Adrenal gland (tissue), 5 donors: ENCODE measurements at regions not wholly inside any gene's neighbourhood (a gene's known extent, or its start where the extent isn't known, plus 50 kb on each side); places are given as distances from the start of the nearest gene placed in this dataset.

Experiments used
- POLR2A ChIP-seq, 2 donors: fragments of 450-650 bp; IDR thresholded peaks; one replicate each; pipeline ENCODE4 v1.6.1; 2017; ENCODE audit warnings: antibody characterized with exemption in 2 of 2, mild to moderate bottlenecking in 2 of 2, moderate library complexity in 1 of 2
- TF ChIP-seq, protein P1 (sequence below), 6 experiments: fragments of 450-650 bp in 4 of 6; fragments of 200-600 bp in 2 of 6; sonication (generic) in 1 of 6; IDR thresholded peaks; 1 replicate in 5 of 6; 2 replicates in 1 of 6; pipeline versions ENCODE4 v1.5.1 to v1.8.0; 2016 to 2021; ENCODE audit warnings: antibody characterized with exemption in 6 of 6, mild to moderate bottlenecking in 2 of 6, moderate library complexity in 1 of 6
- donor health status: DM: no; HTN: no; CAD: no.

DNA sequence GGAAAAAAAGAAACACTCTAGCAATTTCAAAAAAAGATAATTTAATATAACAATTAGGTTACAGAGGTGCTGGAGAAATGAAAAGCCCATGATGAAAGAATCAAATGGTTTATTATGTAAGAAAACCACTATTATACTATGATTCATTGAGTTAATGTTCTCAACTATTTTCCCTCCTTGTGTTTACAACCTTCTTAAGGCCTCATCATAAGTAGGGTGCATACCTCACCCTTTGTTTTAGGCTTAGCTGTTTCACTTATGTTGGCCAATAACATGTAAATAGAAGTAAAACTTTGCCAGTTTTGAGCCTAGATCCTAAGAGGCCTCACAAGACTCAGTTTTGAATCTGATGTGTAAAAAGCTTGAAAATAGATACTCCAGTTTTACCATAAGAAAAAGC lies 418.3 kb upstream of the DDX18 start:
- no peak for TF ChIP-seq POLR2A (IDR thresholded peaks at IDR 0.05)
- TF ChIP-seq, protein P1, sequence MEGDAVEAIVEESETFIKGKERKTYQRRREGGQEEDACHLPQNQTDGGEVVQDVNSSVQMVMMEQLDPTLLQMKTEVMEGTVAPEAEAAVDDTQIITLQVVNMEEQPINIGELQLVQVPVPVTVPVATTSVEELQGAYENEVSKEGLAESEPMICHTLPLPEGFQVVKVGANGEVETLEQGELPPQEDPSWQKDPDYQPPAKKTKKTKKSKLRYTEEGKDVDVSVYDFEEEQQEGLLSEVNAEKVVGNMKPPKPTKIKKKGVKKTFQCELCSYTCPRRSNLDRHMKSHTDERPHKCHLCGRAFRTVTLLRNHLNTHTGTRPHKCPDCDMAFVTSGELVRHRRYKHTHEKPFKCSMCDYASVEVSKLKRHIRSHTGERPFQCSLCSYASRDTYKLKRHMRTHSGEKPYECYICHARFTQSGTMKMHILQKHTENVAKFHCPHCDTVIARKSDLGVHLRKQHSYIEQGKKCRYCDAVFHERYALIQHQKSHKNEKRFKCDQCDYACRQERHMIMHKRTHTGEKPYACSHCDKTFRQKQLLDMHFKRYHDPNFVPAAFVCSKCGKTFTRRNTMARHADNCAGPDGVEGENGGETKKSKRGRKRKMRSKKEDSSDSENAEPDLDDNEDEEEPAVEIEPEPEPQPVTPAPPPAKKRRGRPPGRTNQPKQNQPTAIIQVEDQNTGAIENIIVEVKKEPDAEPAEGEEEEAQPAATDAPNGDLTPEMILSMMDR (IDR thresholded peaks at IDR 0.05): no peak
